PC-9 (cell line): ENCODE measurements at regions not wholly inside any gene's neighbourhood (a gene's known extent, or its start where the extent isn't known, plus 50 kb on each side); places are given as distances from the start of the nearest gene placed in this dataset.

Experiments used
- BruUV-seq: library from RNA; stranded (reverse); fragments of 400-500 nt; replicated peaks from 2 replicates; lab custom pipeline; 2021; lab: Mats Ljungman, UMichigan
- CTCF ChIA-PET: fragments of 300-600 bp; sonication (Branson Sonifier 250); formaldehyde crosslinking; loops from one replicate; lab custom pipeline; 2022; ENCODE audit warnings: antibody characterized with exemption; lab: Charles Lee
- POLR2A ChIA-PET: fragments of 300-600 bp; sonication (Branson Sonifier 250); formaldehyde crosslinking; loops from one replicate; lab custom pipeline; 2022; ENCODE audit warnings: antibody characterized with exemption; ENCODE audit not compliant: unreplicated experiment; lab: Charles Lee
- DNase-seq, 2 experiments: peaks; one replicate each; pipeline versions ENCODE4 v3.0.0 to v3.0.0-alpha.2; 2015 to 2022; ENCODE audit warnings: mixed read lengths in 1 of 2
- H2AFZ ChIP-seq: fragments of 200-600 bp; sonication (generic); 2 replicates; pipeline ENCODE4 v1.8.1; 2017; ENCODE audit warnings: antibody characterized with exemption
- H3F3A ChIP-seq: fragments of 200-600 bp; sonication (generic); 2 replicates; pipeline ENCODE4 v1.8.1; 2017; ENCODE audit warnings: antibody characterized with exemption, mild to moderate bottlenecking, low read depth; ENCODE audit not compliant: insufficient read depth
- H3K27ac ChIP-seq: fragments of 200-600 bp; sonication (generic); 2 replicates; pipeline ENCODE4 v1.6.1; 2016; ENCODE audit warnings: mixed run types
- H3K27me3 ChIP-seq: fragments of 200-600 bp; sonication (generic); 2 replicates; pipeline ENCODE4 v1.6.1; 2016; ENCODE audit warnings: low read depth, mixed run types; ENCODE audit not compliant: insufficient read depth
- H3K36me3 ChIP-seq: fragments of 200-600 bp; sonication (generic); 2 replicates; pipeline ENCODE4 v1.6.1; 2016; ENCODE audit warnings: low read depth, mixed run types
- H3K4me1 ChIP-seq: fragments of 200-600 bp; sonication (generic); replicated peaks from 2 replicates; pipeline ENCODE4 v1.6.1; 2016; ENCODE audit warnings: mixed run types; ENCODE audit not compliant: insufficient read depth
- H3K4me2 ChIP-seq: fragments of 200-600 bp; sonication (generic); 2 replicates; pipeline ENCODE4 v1.6.1; 2017; ENCODE audit warnings: mixed run types
- H3K4me3 ChIP-seq: fragments of 200-600 bp; sonication (generic); 2 replicates; pipeline ENCODE4 v1.6.1; 2016; ENCODE audit warnings: mixed run types
- H3K79me2 ChIP-seq: fragments of 200-600 bp; sonication (generic); 2 replicates; pipeline ENCODE4 v1.6.1; 2017; ENCODE audit warnings: low read depth, mixed run types
- H3K9me2 ChIP-seq: fragments of 200-600 bp; sonication (generic); 2 replicates; pipeline ENCODE4 v1.8.1; 2017; ENCODE audit warnings: mild to moderate bottlenecking; ENCODE audit not compliant: insufficient read depth
- H3K9me3 ChIP-seq: fragments of 200-600 bp; sonication (generic); 2 replicates; pipeline ENCODE4 v1.8.1; 2016; ENCODE audit warnings: low read depth; ENCODE audit not compliant: insufficient read depth
- H4K20me1 ChIP-seq: fragments of 200-600 bp; sonication (generic); 2 replicates; pipeline ENCODE4 v1.8.1; 2017; ENCODE audit not compliant: insufficient read depth
- CTCF ChIP-seq: fragments of 200-600 bp; sonication (generic); conservative IDR thresholded peaks from 2 replicates; pipeline ENCODE4 v1.6.1; 2017; ENCODE audit warnings: mixed run types, antibody characterized with exemption, mild to moderate bottlenecking, moderate library complexity
- EZH2 ChIP-seq: fragments of 200-600 bp; sonication (generic); IDR thresholded peaks from 2 replicates; pipeline ENCODE4 v1.8.0; 2017; ENCODE audit warnings: antibody characterized with exemption, low read depth
- intact Hi-C: fragments of 100-400 bp; cut with micrococcal nuclease; formaldehyde crosslinking; loops from one replicate; pipeline ENCODE4 v1.10.0; 2022; ENCODE audit not compliant: unreplicated experiment

- ChIA-PET CTCF (no interaction called here), POLR2A (interaction anchor here (0.6 kb wide), 1 partner anchor 147 kb away, joined by 3 read pairs; no protein-coding TSS in a partner anchor)
- Histone ChIP-seq H3K27ac (no peak overlapping the region), H3K4me2 (no peak overlapping the region), H3K4me3 (no peak overlapping the region), H3K9me3 (no peaks in the 10 kb centered on the region), H3K9me2 (no peaks in the 10 kb centered on the region), H3K27me3 (no peaks in the 10 kb centered on the region), H3F3A (no peaks in the 10 kb centered on the region), H3K79me2 (no peaks in the 10 kb centered on the region), H4K20me1 (no peaks in the 10 kb centered on the region), H3K4me1 (no peaks in the 10 kb centered on the region; the same call in 1 of the 2 replicates), H2AFZ (no peak overlapping the region), H3K36me3 (no peaks in the 10 kb centered on the region)
- intact Hi-C loops = no loop called here
- no peak for DNase-seq
- no TSS peak for BruUV-seq
- no peak for TF ChIP-seq EZH2
- no peak for TF ChIP-seq CTCF
Measured at GRCh38 chr9:107193251-107193650, 89.8 kb upstream of the RAD23B start.

DNA sequence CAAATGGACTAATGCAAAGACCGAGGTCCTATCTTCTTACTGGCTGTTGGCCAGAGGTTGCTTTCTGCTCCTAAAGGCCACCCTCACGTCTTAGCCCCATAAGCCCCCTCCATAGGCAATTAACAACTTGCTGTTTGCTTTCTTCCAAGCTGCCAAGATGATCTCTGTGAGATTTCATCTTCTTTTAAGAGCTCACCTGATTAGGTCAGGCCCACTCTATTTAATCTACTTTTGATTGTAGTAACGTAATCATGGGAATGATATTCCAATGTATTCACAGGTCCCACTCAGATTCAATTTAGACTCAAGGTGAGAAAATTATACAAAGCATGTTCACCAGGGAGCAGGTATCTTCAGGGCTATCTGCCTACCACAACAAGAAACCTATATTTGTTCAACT lies 84.4 kb upstream of the RAD23B start:
- no peaks in the 10 kb centered on the region for H3K9me2 ChIP-seq
- BruUV-seq = no TSS peak

GRCh38 chr9:107208121-107208520 lies 75.0 kb upstream of the RAD23B start:
- TF ChIP-seq EZH2 (no peak), CTCF (no peak)
- CTCF ChIA-PET = no interaction called here
- no peaks in the 10 kb centered on the region for H4K20me1 ChIP-seq
- H3K4me2 ChIP-seq = no peak overlapping the region
- H3K27ac ChIP-seq = no peak overlapping the region
- H3K36me3 ChIP-seq = no peaks in the 10 kb centered on the region
- H2AFZ ChIP-seq = no peak overlapping the region
- no peaks in the 10 kb centered on the region; the same call in 1 of the 2 replicates for H3K9me3 ChIP-seq
- no peaks in the 10 kb centered on the region for H3F3A ChIP-seq
- BruUV-seq = no TSS peak
- no peaks in the 10 kb centered on the region for H3K9me2 ChIP-seq
- POLR2A ChIA-PET = no interaction called here
- intact Hi-C loops = no loop called here
- no peaks in the 10 kb centered on the region for H3K27me3 ChIP-seq
- no peaks in the 10 kb centered on the region for H3K79me2 ChIP-seq
- H3K4me1 ChIP-seq = peaks cover 7% of the 10 kb centered on the region
- DNase-seq = no peak
- no peak overlapping the region for H3K4me3 ChIP-seq

More for the DNA sequence above, 84.4 kb upstream of the RAD23B start:
- Histone ChIP-seq H3K4me1 (no peaks in the 10 kb centered on the region), H2AFZ (no peak overlapping the region), H3K27me3 (no peaks in the 10 kb centered on the region), H3K9me3 (no peaks in the 10 kb centered on the region), H3K36me3 (no peaks in the 10 kb centered on the region), H3K4me2 (no peak overlapping the region), H3K79me2 (no peaks in the 10 kb centered on the region), H3K27ac (no peak overlapping the region), H4K20me1 (no peaks in the 10 kb centered on the region), H3K4me3 (no peak overlapping the region), H3F3A (no peaks in the 10 kb centered on the region)
- intact Hi-C loops = no loop called here
- CTCF ChIA-PET = no interaction called here
- no peak for TF ChIP-seq EZH2
- no peak for TF ChIP-seq CTCF
- DNase-seq = no peak
- POLR2A ChIA-PET = interaction anchor here (0.7 kb wide), 1 partner anchor 1290 kb away, joined by 9 read pairs; no protein-coding TSS in a partner anchor
